A549 (cell line): ENCODE measurements at regions not wholly inside any gene's neighbourhood (a gene's known extent, or its start where the extent isn't known, plus 50 kb on each side); places are given as distances from the start of the nearest gene placed in this dataset.
A peak's percentile ranks its signal among the peaks of the same experiment; 100 is the strongest.

ENCODE experiments used
- ATAC-seq, 2 experiments: fragments of 200-7000 bp in 1 of 2; fragments of >200 bp in 1 of 2; cut with Nextera tagmentation in 1 of 2; cut with Tn5 transposase in 1 of 2; 3 replicates each; pipeline versions ENCODE4 v1.8.0 to v1.9.1; 2018 to 2020; ENCODE audit warnings: mild to moderate bottlenecking in 1 of 2, moderate library complexity in 1 of 2
- CTCF ChIA-PET: fragments of 300-600 bp; sonication (Branson Sonifier 250); formaldehyde crosslinking; extraction: SDS; loops from one replicate; lab custom pipeline; 2021; ENCODE audit warnings: antibody characterized with exemption, inconsistent platforms; lab: Yijun Ruan, JAX
- POLR2A ChIA-PET: fragments of 350-600 bp; formaldehyde crosslinking; extraction: SDS; loops from one replicate; lab custom pipeline; 2021; ENCODE audit warnings: antibody characterized with exemption, inconsistent platforms; lab: Yijun Ruan, JAX
- DNase-seq, 2 experiments: peaks; one replicate each; pipeline versions ENCODE4 v3.0.0 to v3.0.0-alpha.2; 2011 to 2016; ENCODE audit warnings: low read depth in 1 of 2, low spot score in 1 of 2
- FAIRE-seq: peaks from 2 replicates; lab custom pipeline; 2011; peaks lifted over from hg19 to GRCh38; lab: Jason Lieb, UNC
- H3K27ac ChIP-seq, 2 experiments: fragments of >200 bp; sonication (Bioruptor Twin); formaldehyde crosslinking; 3 replicates each; pipeline ENCODE4 v1.5.1; 2016 to 2017
- H3K4me1 ChIP-seq: fragments of >200 bp; sonication (Bioruptor Twin); formaldehyde crosslinking; 3 replicates; pipeline ENCODE4 v1.6.1; 2016
- H3K4me2 ChIP-seq: fragments of >200 bp; sonication (Bioruptor Twin); formaldehyde crosslinking; 3 replicates; pipeline ENCODE4 v1.6.1; 2016
- H3K4me3 ChIP-seq: fragments of >200 bp; sonication (Bioruptor Twin); formaldehyde crosslinking; 3 replicates; pipeline ENCODE4 v1.5.1; 2016
- H3K9me3 ChIP-seq: fragments of >200 bp; sonication (Bioruptor Twin); formaldehyde crosslinking; 3 replicates; pipeline ENCODE4 v1.6.1; 2016
- BHLHE40 ChIP-seq: IDR thresholded peaks from 2 replicates; pipeline ENCODE4 v1.6.1; 2012; ENCODE audit warnings: low read depth, low read length, inconsistent platforms
- CBX2 ChIP-seq: fragments of 200-600 bp; sonication (generic); IDR thresholded peaks from 2 replicates; pipeline ENCODE4 v1.6.1; 2016; ENCODE audit warnings: low read depth, mild to moderate bottlenecking, borderline replicate concordance
- CBX8 ChIP-seq: fragments of 200-600 bp; sonication (generic); IDR thresholded peaks from 2 replicates; pipeline ENCODE4 v1.6.1; 2016
- CEBPB ChIP-seq, 2 experiments: fragments of >200 bp in 1 of 2; sonication (Bioruptor Twin) in 1 of 2; formaldehyde crosslinking in 1 of 2; IDR thresholded peaks; 2 replicates each; pipeline ENCODE4 v1.6.1; 2012 to 2016
- CHD4 ChIP-seq: fragments of 200-600 bp; sonication (generic); IDR thresholded peaks from 2 replicates; pipeline ENCODE4 v1.6.1; 2016; ENCODE audit warnings: antibody characterized with exemption, mild to moderate bottlenecking, borderline replicate concordance
- EHMT2 ChIP-seq: fragments of 200-600 bp; sonication (generic); IDR thresholded peaks from 2 replicates; pipeline ENCODE4 v1.6.1; 2016; ENCODE audit warnings: antibody characterized with exemption, low read depth, mild to moderate bottlenecking, moderate library complexity
- EP300 ChIP-seq, 2 experiments: fragments of >200 bp; sonication (Bioruptor Twin); formaldehyde crosslinking; IDR thresholded peaks; 2 replicates in 1 of 2; 3 replicates in 1 of 2; pipeline ENCODE4 v1.6.1; 2016 to 2017
- ESRRA ChIP-seq: fragments of 150-350 bp; IDR thresholded peaks from 2 replicates; pipeline ENCODE4 v1.6.1; 2014; ENCODE audit warnings: mild to moderate bottlenecking, low read length, borderline replicate concordance
- FOSB ChIP-seq: fragments of 250-450 bp; sonication (Bioruptor Pico); IDR thresholded peaks from 2 replicates; pipeline ENCODE4 v1.5.0; 2020; ENCODE audit warnings: mild to moderate bottlenecking, moderate library complexity
- FOSL2 ChIP-seq, 2 experiments: fragments of 450-650 bp in 1 of 2; fragments of >200 bp in 1 of 2; sonication (Bioruptor Twin) in 1 of 2; formaldehyde crosslinking; IDR thresholded peaks; 2 replicates each; pipeline versions ENCODE4 v1.5.0 to v1.6.1; 2016 to 2020; ENCODE audit warnings: mild to moderate bottlenecking in 1 of 2, moderate library complexity in 1 of 2
- HOXB13 ChIP-seq: fragments of 250-450 bp; sonication (Bioruptor Pico); IDR thresholded peaks from 2 replicates; pipeline ENCODE4 v1.5.0; 2020; ENCODE audit warnings: low read depth, mild to moderate bottlenecking, moderate library complexity
- JUNB ChIP-seq: fragments of >200 bp; sonication (Bioruptor Twin); formaldehyde crosslinking; IDR thresholded peaks from 2 replicates; pipeline ENCODE4 v1.6.1; 2016
- KDM5A ChIP-seq: fragments of 200-600 bp; sonication (generic); IDR thresholded peaks from 2 replicates; pipeline ENCODE4 v1.6.1; 2016; ENCODE audit warnings: antibody characterized with exemption, mild to moderate bottlenecking
- NPAS2 ChIP-seq: fragments of 250-450 bp; sonication (Bioruptor Pico); IDR thresholded peaks from 2 replicates; pipeline ENCODE4 v1.8.0; 2022; ENCODE audit warnings: mild to moderate bottlenecking, moderate library complexity, borderline replicate concordance
- POLR2AphosphoS2 ChIP-seq: conservative IDR thresholded peaks from 2 replicates; pipeline ENCODE4 v1.6.1; 2012; ENCODE audit warnings: low read length, improper control_type of control experiment, inconsistent platforms
- RAD21 ChIP-seq, 2 experiments: fragments of >200 bp in 1 of 2; sonication (Bioruptor Twin) in 1 of 2; formaldehyde crosslinking in 1 of 2; IDR thresholded peaks in 1 of 2; conservative IDR thresholded peaks in 1 of 2; 2 replicates in 1 of 2; 3 replicates in 1 of 2; pipeline ENCODE4 v1.6.1; 2012 to 2018; ENCODE audit warnings: inconsistent platforms in 1 of 2
- RARB ChIP-seq: fragments of 250-450 bp; sonication (Bioruptor Pico); IDR thresholded peaks from 2 replicates; pipeline ENCODE4 v1.8.0; 2021; ENCODE audit warnings: mild to moderate bottlenecking, moderate library complexity
- RCOR1 ChIP-seq: fragments of 150-350 bp; IDR thresholded peaks from 2 replicates; pipeline ENCODE4 v1.6.1; 2014; ENCODE audit warnings: antibody characterized with exemption, low read length, low read depth
- SMC3 ChIP-seq: fragments of >200 bp; sonication (Bioruptor Twin); formaldehyde crosslinking; IDR thresholded peaks from 3 replicates; pipeline ENCODE4 v1.6.1; 2018; ENCODE audit warnings: inconsistent platforms
- TP53 ChIP-seq: fragments of 250-450 bp; sonication (Bioruptor Pico); IDR thresholded peaks from 2 replicates; pipeline ENCODE4 v1.5.0; 2021; ENCODE audit warnings: mild to moderate bottlenecking, moderate library complexity
- ZC3H11A ChIP-seq: fragments of 450-650 bp; IDR thresholded peaks from 2 replicates; pipeline ENCODE4 v1.6.1; 2014; ENCODE audit warnings: antibody characterized with exemption, mild to moderate bottlenecking
- ZFP36 ChIP-seq: fragments of 450-650 bp; IDR thresholded peaks from 2 replicates; pipeline ENCODE4 v1.6.1; 2014; ENCODE audit warnings: borderline replicate concordance; ENCODE audit not compliant: partially characterized antibody
- ZNF302 ChIP-seq: fragments of 250-450 bp; sonication (Bioruptor Pico); IDR thresholded peaks from 2 replicates; pipeline ENCODE4 v1.9.0; 2021; ENCODE audit warnings: inconsistent platforms, mild to moderate bottlenecking, moderate library complexity
- ZSCAN20 ChIP-seq: fragments of 250-450 bp; sonication (Bioruptor Pico); IDR thresholded peaks from 2 replicates; pipeline ENCODE4 v1.8.0; 2022; ENCODE audit warnings: mild to moderate bottlenecking, moderate library complexity
- WGBS: methylation state at CpG from one replicate; pipeline ENCODE4 v1.1.6; 2017; ENCODE audit errors: missing lambda C conversion rate; 5-methylcytosine and 5-hydroxymethylcytosine counted together
- TF ChIP-seq, protein P1 (sequence below): IDR thresholded peaks from 2 replicates; pipeline ENCODE4 v1.6.1; 2012; ENCODE audit warnings: low read depth, borderline replicate concordance
- TF ChIP-seq, protein P2 (sequence below): fragments of >200 bp; sonication (Bioruptor Twin); formaldehyde crosslinking; IDR thresholded peaks from 3 replicates; pipeline ENCODE4 v1.6.1; 2016
- TF ChIP-seq, protein P3 (sequence below): IDR thresholded peaks from 2 replicates; pipeline ENCODE4 v1.6.1; 2012

DNA sequence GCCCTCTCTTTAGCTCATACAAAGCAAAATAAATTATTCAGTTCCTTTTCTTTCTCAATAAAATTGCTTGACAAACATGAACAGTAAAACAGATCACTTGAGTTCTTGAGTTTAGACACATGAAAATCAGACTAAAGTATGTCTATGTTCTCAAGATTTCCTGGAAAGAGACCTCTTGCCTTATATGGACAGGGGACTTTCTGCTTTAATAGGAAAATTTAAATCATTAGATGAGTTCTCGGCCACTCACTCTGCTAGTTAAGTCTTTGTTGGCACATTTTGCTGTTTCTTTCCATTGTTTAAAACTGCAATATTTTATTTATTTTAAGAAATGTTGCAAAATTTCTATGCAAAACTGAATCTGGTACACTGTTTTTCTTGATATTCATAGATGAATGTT, 207.8 kb downstream of the RND3 start (continued):
- no peak for TF ChIP-seq FOSB (CRISPR knock-in tag)
- no peak for TF ChIP-seq ZSCAN20 (CRISPR knock-in tag)
- TF ChIP-seq CEBPB (IDR thresholded peaks at IDR 0.05): no peak
- no peak for TF ChIP-seq KDM5A
- TF ChIP-seq, protein P1, sequence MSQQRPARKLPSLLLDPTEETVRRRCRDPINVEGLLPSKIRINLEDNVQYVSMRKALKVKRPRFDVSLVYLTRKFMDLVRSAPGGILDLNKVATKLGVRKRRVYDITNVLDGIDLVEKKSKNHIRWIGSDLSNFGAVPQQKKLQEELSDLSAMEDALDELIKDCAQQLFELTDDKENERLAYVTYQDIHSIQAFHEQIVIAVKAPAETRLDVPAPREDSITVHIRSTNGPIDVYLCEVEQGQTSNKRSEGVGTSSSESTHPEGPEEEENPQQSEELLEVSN: no peak

DNA sequence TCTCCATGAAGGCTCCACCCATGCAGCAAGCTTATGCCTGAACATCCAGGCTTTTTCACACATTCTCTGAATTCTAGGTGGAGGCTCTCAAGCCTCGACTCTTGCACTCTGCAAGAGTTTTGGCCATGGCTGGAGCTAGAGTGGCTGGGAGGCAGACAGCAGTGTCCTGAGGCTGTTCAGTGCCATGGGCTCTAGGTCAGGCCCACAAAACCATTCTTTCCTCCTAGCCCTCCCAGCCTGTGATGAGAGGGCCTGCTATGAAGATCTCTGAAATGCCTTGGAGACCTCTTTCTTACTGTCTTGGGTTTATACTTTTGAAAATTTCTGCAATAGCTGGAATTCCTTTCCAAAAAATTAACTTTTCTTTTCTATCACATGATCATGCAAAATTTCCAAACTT, 210.7 kb downstream of the RND3 start:
- Histone ChIP-seq H3K9me3 (peaks cover 29% of the 10 kb centered on the region), H3K4me1 (peaks cover 11% of the 10 kb centered on the region), H3K4me3 (no peak overlapping the region), H3K27ac (no peak overlapping the region), H3K4me2 (no peak overlapping the region)
- no peak for FAIRE-seq
- ATAC-seq: no peak
- ChIA-PET CTCF (no interaction called here), POLR2A (no interaction called here)
- no peak for DNase-seq
- no peak for TF ChIP-seq RCOR1
- peak; percentile 94 for TF ChIP-seq ZFP36
- TF ChIP-seq HOXB13 (CRISPR knock-in tag): no peak
- WGBS: 50% methylated on average over 1 of the region's 1 CpG

DNA sequence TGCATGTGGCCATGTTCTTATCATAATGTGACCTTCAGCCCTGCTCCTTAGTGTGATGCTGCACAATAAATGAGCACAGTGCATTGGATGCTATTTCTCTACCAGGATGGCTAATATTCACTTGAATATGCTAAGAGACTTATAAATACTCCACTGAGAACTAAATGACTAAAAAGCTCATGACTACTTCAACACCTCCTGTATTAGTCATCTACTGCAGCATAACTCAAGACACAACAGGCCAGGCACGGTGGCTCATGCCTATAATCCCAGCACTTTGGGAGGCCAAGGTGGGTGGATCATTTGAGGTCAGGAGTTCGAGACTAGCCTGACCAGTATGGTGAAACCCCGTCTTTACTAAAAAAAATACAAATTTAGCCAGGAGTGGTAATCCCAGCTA, 213.4 kb downstream of the RND3 start:
- CTCF ChIA-PET: interaction anchor here (0.9 kb wide), 1 partner anchor 9 kb away, joined by 3 read pairs; no protein-coding TSS in a partner anchor
- FAIRE-seq: no peak

DNA sequence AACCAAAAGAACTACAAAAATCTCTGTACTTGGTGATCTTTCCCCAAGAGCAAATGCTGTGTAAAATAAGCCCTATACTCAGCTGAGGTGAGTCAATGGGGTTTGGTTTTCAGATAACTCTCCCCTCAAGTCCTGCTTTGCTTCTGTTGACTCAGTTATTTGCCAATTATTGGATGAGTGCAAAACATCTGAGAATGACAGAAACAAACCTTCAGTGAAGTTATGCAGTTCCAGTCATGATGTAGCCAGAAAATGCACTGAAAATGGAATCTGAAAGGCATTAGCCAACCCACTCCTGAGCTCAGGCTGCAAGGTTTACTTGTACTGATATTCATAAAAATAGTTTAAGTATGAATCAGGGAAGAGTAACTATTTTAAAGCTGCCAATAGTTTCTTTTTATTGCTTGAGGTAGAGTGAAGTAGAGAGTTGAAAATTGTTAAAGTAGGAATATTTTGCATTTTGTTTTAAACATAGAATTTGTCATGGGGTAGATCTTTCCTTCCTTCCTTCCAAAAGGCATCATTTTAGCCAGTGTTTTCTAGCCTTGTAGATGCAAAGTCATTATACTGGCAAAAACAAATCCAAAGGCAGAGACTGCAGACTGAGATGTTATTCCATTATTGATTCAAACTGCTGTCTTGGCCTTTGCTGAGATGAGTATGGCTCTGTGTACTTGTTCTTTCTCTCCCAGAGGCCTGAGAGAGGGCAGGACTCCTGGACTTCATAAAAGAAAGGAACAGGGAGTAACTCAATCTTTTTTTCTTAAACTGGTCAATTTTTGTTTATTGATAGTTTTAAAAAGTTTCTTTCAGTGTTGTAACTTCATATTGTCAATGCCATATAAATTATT, 215.3 kb downstream of the RND3 start:
- 0 out of 3 replicates have a peak, but pooled peaks have one; percentile 19 for TF ChIP-seq SMC3
- 0 out of 4 replicates have a peak, but pooled peaks of 1 of the 2 experiments have one; percentile 11 for TF ChIP-seq CEBPB (IDR thresholded peaks at IDR 0.05)
- no peak for TF ChIP-seq RCOR1
- no peak; the same call in 1 of the 2 replicates for TF ChIP-seq JUNB
- TF ChIP-seq, protein P1: no peak
- TF ChIP-seq FOSL2 (IDR thresholded peaks at IDR 0.05): no peak
- 0 out of 2 replicates have a peak, but pooled peaks have one; percentile 10 for TF ChIP-seq FOSL2 (CRISPR knock-in tag; IDR thresholded peaks at IDR 0.05)
- TF ChIP-seq RAD21 (conservative IDR thresholded peaks at IDR 0.05 in 1 of 2, IDR thresholded peaks at IDR 0.05 in 1 of 2): no peak
- no peak for TF ChIP-seq EP300 (IDR thresholded peaks at IDR 0.05)
- no peak for TF ChIP-seq ESRRA
- TF ChIP-seq, protein P2, sequence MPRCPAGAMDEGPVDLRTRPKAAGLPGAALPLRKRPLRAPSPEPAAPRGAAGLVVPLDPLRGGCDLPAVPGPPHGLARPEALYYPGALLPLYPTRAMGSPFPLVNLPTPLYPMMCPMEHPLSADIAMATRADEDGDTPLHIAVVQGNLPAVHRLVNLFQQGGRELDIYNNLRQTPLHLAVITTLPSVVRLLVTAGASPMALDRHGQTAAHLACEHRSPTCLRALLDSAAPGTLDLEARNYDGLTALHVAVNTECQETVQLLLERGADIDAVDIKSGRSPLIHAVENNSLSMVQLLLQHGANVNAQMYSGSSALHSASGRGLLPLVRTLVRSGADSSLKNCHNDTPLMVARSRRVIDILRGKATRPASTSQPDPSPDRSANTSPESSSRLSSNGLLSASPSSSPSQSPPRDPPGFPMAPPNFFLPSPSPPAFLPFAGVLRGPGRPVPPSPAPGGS: no peak
- TF ChIP-seq BHLHE40: no peak
- no peak for TF ChIP-seq ZC3H11A
- TF ChIP-seq ZNF302: no peak
- TF ChIP-seq RARB: no peak
- TF ChIP-seq ZSCAN20 (CRISPR knock-in tag): no peak
- TF ChIP-seq CHD4: no peak
- POLR2A ChIA-PET: no interaction called here
- FAIRE-seq (no peak), ATAC-seq (peak; percentile 76 to 85; a peak in 5 of 6 replicates), DNase-seq (peak in 1 of 2 experiments; percentile 36)
- CTCF ChIA-PET: no interaction called here
- H3K27ac ChIP-seq: peak overlapping the region; percentile 40 to 67; a peak in 4 of 6 replicates
- peaks cover 15% of the 10 kb centered on the region; the same call in 2 of the 3 replicates for H3K9me3 ChIP-seq
- no peak overlapping the region for H3K4me3 ChIP-seq
- peaks cover 22% of the 10 kb centered on the region for H3K4me1 ChIP-seq
- peak overlapping the region; percentile 53 for H3K4me2 ChIP-seq

More for the DNA sequence above, 213.4 kb downstream of the RND3 start:
- POLR2A ChIA-PET: no interaction called here
- Histone ChIP-seq H3K9me3 (peaks cover 28% of the 10 kb centered on the region), H3K4me2 (no peak overlapping the region), H3K27ac (no peak overlapping the region), H3K4me1 (peaks cover 22% of the 10 kb centered on the region), H3K4me3 (no peak overlapping the region)
- 38% methylated on average over 3 of the region's 3 CpGs for WGBS
- DNase-seq (no peak), ATAC-seq (no peak)
- TF ChIP-seq NPAS2 (no peak), CHD4 (no peak), EHMT2 (no peak), CBX2 (no peak), CEBPB (IDR thresholded peaks at IDR 0.05) (no peak), CBX8 (no peak), POLR2AphosphoS2 (no peak), TP53 (CRISPR knock-in tag) (no peak), KDM5A (no peak), ZC3H11A (no peak), RAD21 (conservative IDR thresholded peaks at IDR 0.05 in 1 of 2, IDR thresholded peaks at IDR 0.05 in 1 of 2) (no peak)
- TF ChIP-seq, protein P3, sequence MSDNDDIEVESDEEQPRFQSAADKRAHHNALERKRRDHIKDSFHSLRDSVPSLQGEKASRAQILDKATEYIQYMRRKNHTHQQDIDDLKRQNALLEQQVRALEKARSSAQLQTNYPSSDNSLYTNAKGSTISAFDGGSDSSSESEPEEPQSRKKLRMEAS: no peak
